ENCODE measurements at regions not wholly inside any gene's neighbourhood (a gene's known extent, or its start where the extent isn't known, plus 50 kb on each side); places are given as distances from the start of the nearest gene placed in this dataset.

GRCh38 chr7:25562673-25563182 is 334.4 kb upstream of the NPVF start:
- TF ChIP-seq CTCF (IDR thresholded peaks at IDR 0.05) (no peak), POLR2A (IDR thresholded peaks at IDR 0.05) (no peak)

Data from Peyer's patch (tissue), 4 donors.